Glomerular visceral epithelial cell (primary cell): ENCODE measurements at regions not wholly inside any gene's neighbourhood (a gene's known extent, or its start where the extent isn't known, plus 50 kb on each side); places are given as distances from the start of the nearest gene placed in this dataset.

Experiments used
- DNase-seq: peaks from one replicate; pipeline ENCODE4 v3.0.0-alpha.2; 2016; ENCODE audit errors: extremely low spot score

DNA sequence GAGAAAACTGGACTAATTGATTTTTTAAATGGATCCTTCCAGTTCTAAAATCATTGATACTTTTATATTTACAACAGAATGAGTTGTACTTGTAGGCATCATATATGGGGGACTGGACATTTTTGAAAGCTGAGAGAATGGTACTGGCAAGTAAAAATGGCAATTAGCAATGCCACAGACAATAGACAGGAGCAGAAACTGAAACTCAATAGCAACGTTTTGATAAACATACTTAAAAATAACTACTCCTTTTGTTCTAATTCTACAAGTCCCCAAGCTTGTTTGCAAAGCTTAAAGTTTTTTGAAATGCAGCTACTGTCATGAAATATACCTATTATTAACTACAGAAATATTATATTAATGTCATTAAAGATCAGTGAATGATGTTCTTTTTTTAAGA is 52.8 kb upstream of the FBXL7 start:
- no peak for DNase-seq

DNA sequence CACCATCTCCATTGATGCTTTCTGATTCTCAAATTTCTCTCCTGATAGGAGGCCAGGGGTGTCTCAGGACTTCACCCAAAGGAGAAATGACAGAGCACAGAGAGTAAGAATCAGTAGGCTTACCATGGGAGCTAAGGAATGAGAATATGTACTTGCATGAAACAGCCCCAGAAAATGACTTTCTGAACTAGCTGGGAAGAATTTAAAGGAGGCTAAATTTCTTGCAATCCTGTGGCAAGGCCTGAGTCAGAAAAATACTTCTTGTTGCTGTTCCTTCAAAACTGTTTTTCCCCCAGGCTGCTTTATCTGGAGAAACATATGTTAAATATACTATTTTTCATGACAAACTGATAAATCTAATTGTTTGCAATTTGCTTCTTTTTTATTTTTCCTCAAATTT is 53.4 kb upstream of the FBXL7 start:
- no peak for DNase-seq

DNA sequence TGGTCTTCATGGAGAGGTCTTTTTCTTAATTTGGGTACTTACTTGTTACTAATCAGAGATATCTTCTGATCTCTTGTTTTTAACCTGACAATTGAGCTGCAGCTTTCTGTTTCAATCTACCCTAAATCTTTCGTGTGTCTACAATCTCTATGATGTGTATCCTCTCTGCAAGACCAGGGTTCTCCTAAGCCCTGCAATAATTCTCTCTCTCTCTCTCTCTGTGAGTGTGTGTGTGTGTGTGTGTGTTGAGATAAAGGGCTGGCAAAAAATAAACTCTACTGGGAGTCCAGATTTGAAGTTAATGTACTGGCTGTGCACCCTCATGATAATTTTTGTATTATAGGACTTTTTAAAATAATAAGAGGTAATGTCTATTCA is 57.8 kb upstream of the FBXL7 start:
- DNase-seq = no peak

DNA sequence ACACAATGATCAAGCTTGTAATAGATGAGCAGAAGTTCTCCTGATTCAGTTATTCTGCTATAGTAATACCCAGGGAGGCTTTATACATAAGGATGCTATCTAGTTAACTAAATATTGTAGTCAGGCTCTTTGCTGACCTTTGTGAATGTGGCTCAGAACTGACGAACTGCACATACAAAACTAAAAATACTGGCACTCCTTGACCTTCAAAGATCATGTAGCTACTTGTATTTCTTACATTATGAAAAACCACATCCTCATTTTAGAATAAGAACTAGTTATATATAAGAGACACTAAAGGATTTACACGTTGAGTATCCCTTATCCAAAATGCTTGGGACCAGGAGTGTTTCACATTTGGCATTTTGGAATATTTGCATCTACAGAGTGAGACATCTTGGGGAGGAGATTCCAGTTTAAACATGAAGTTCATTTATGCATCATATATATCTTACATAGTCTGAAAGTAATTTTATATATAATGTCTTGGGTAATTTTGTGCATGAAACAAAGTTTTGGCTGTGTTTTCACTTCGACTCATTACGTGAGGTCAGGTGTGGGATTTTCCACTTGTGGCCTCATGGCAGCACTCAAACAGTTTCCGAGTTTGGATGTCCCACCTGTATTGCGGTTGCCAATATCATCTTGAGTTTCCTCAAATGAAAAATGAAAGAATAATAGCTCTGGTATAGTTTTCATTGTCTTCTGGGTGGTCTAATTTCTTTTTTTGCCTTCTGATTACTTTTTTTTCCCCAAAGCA is 58.4 kb upstream of the FBXL7 start:
- no peak for DNase-seq

DNA sequence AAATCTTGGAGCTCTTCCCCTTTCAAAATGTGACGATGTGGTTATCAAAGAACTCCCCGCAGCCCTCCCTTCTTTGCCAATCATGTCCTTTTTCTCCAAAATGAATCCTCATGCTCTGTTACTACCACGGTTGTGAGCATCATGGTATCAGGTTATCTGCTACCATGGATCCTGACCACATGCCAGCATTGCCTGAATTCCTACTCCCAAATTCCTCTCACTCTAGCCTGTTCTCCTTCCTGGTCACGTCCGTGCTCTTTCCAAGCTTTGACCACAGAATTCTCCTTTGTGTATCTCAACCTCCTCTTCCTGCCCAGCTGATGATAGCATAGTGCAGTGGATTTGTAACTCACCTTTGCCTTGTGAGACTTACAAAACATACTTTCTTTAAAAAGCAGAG is 59.5 kb upstream of the FBXL7 start:
- peak; percentile 30 for DNase-seq

DNA sequence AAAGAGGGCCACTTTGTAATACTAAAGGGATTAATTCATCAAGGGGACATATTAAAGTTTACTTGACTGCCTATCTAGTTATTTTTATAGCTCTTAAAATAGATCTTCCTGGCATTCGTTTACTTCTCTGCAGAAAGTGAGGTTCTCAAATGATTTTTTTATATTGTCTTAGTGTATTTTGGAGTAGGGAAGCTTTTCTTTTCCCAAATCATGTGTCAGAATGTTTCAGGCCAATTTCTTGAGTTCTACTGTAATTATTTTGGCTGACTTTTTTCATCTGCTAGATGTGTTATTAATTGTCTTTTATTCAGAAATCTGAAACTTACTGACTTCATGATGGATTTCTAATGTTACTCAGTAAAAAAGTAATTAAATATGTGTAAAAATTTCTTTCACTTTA is 60.2 kb upstream of the FBXL7 start:
- no peak for DNase-seq

DNA sequence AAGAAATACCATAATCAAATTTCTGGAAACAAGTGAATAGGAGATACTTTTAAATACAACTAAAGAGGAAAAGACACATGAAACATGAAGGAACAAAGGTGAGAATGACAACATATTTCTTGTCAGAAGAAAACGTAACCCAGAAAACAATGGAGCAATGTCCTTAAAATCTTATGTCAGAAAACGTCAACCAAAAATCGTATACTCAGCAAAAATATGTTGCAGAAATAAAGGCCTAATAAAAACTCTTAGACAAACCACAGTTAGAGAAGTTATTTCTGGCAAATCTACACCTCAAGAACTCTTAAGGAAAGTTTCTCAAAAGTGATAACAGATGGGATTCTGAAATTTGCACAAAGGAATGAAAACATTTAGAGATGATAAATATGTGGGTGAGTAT is 66.3 kb upstream of the FBXL7 start:
- DNase-seq = no peak

DNA sequence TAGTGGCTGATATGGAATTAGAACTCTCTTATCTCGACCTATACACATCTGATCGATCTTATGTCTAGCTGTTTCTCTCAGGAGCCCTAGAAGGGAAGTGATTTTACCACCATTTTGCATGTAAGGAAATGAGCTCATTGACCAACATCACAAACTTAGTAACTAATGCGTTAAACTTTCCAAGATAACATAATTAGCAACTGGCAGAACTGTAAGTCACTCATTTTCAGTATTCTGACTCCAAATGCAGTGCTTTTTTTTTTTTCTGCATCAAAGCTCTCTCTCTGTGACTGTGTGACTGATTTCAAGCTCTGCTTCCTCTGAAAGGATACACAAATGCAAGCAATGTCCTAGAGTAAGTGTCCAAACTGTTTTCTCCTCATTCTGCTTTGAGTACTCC is 68.1 kb upstream of the FBXL7 start:
- no peak for DNase-seq

DNA sequence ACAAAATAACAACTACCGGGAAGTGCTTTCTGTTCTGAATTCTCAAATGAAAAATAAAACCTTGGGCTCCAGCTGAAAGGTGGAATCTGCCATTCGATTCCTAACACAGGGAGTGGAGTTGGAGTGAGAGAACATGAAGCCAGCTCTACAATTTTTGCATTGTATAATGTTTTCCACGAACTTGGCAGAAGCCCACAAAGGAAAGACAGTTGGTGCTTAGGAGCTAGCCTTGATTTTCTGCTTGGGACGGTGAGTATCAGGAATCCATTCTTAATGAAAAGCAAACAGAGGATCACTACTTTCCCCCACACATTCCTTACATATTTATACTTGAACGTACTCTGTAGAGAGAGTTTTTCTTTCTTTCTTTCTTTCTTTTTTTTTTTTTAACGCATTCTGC is 74.2 kb upstream of the FBXL7 start:
- peak; percentile 24 for DNase-seq

DNA sequence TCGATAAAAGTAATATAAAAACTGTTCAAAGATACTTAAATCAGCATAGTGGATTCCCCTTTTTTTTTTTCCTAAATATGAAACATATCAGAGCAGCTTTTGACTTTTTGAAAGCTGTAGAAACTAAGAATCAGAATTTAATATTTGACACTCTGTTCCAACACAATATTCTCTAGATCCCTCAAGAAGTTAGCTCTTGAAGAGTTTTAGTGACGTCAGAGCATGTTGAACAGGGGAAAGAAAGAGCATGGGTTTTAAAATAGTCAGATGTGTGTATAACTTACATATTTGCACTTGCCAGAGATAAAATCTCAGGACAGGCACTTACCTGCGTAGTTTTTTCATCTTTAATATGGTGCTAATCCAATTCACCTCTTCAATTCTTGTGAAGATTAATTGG is 75.2 kb upstream of the FBXL7 start:
- no peak for DNase-seq

DNA sequence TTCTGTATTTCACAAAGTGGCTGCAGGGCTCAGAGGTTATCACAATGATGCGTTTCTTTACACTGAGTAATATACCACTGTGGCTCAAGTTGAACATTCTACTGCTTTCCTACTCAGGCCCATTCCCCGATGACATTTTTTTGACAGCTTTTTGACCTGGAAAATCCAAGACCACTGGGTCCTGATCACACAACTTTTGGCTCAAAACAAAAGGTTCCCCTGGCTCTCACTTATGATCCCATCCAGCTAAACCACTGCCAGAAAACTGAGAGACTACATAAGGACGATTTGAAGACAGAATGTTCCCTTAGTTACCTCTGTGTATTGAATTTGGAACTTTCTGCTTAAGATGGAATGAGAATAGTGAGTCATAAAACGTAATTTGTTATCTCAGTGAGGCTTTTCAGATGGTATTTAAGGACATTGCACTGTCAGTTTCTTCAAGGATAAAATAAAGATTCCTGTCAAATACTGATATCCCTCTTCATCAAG is 78.0 kb upstream of the FBXL7 start:
- no peak for DNase-seq

DNA sequence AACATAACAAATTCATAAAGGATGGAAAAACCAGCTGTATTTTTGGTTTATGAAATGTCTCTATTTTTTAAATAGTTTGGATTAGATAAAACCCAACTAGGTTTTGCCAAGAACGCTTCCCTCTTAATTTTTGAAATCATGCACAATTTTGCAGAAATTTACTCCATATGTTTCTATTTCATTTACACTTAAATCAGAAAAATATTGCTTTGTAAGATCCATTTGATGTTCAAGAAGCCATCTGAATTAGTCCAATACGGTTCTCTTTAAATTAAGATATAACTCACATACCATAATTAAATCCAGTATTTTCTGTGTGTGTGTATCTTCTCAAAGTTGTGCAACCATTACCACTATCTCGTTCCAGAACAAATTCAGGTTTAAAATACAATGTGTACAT is 78.6 kb upstream of the FBXL7 start:
- no peak for DNase-seq

DNA sequence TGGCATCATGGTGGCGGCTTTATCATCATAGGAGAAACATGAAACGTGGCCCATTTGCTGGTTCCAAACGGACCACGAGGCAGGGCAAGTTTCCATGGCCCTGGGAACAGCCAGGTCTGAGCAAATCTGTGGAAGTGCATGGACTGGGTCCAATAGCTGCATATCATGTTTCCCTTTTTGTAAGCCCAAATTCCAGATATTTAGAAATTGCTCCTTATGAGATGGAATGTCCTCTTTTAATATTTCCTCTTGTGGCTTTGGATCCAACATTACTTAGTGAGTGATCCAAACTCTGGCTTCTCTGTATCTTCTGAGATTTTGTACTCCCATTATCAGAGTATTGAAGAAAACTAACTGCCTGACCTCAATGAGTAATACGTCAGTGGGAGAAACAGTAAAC is 79.8 kb upstream of the FBXL7 start:
- no peak for DNase-seq

DNA sequence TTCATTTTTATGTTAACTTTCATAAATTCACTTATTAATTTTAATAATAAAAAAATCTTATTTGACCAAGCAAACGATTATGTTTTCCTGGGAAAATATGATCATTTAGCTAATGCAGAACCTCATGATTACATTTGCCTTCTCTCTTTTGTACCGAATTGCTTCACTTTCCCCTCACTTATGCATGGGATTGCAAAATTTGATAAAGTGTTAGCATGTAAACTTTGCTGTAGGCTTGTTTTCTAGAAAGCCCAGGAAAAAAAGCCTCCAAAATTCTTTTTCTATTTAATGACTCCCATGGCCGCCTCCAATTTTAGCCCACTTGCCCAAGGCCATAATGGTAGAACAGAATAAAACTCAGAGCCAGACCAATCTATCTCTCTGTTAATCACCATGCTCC is 82.8 kb upstream of the FBXL7 start:
- DNase-seq = no peak

DNA sequence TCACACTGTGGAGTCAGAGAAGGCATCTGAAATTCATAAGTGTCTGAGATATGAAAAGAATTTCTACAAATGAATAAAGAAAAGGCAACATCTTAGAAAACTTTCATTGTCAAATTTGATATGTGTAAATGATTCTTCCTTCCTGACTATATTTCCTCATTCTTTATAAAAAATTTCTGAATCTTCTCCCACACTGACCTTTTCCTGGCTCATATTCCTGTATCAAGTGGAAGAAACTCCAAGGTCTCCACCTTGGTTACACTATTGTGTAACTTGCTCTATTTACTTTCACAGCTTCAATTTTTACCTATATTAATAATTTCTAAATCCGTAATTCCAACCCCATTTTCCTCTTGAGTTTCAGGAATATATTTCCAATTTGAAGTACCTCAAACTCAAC is 93.5 kb upstream of the FBXL7 start:
- DNase-seq = no peak

DNA sequence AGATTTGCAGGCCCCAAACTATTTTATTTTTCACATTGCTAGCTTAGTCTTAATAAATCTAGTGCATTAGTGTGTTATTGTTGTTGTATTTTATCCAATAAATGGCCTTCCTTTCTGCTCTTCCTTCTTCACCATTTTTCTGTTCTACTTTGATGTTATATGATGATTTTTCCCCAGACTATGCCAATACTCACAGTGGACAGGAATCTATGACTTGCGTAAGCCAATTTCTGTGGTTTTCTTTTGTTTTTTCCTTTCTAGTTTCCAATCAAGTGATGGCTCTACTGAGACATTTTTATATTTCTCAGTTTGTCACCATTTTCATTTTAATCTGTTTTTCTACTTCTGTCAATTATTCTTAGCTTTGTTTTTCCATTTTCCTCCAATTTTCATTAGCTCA is 106.8 kb upstream of the FBXL7 start:
- DNase-seq = no peak

DNA sequence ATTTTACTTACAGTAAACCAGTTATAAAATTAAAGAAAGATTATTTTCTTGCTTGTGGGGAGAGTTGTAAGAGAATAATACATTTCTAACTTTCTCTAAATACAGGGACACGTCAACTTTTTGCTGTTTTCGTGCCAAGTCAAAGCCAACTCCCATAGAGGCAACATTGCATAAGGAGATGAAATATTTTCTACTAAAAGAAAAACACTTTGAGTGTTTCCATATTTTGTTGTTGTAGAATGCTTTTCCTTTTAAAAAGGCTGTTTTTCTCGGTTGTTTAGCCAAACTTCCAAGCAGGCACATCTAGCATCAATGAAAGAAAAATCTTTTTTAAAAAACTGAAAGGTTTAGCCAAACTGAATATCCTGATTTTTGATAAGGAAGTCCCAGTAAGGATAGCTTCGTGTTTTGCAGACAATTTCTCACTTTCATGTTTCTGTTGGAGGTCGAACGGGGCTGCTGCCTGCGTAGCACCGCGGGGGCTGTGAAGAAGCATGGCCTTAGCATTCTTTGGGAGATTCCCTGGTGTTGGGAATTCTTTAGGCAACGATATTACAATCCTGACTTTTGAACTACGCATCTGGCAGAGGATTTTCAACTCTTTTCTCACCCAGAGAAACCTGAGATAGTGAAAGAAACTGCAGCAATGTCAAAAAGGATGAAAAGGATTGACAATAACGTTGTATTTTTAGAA is 108.1 kb upstream of the FBXL7 start:
- DNase-seq = no peak

DNA sequence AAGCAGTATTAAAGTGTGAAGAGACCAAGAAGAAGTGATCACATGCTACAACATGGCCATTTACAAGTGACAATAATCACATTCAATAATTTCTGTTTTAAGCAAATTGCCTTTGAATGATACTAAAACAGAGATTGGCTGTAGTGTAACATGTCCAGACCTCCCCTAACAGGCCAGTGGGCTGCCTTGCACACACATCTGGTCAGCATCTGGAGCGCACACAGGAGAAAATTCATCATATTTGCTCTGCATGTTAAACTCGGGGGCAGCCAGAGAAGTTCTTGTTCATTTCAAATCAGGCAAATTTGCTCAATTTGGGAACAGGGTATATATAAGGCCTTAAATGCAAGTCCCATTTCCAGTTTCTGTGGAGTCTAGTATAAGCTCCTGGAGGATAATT is 111.1 kb upstream of the FBXL7 start:
- no peak for DNase-seq

DNA sequence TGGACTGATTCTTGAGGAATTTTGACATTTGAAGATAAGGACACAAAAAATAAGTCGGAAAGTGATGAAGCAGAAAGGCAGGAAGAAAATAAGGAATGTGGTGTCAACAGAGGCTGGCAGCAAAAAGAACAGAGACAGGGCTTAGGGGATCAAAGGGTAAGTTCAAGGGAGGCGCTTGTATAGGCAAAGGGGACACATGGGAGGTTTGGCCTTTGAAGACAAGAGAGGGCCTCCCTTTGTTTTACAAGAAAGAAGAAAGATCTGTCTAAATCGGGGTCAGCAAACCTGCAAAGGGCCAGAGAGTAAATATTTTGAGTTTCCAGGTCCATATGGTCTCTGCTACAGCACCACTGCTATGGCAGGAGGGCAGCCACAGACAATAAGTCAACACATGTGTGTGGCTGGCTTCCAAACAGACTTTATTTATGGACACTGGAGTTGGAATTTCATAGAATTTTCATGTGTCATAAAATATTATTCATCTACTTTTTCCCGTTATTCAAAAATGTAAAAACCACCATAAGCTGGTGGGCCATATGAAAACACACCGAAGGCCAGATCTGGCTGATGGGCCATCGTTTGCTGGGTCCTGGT is 112.0 kb upstream of the FBXL7 start:
- DNase-seq = no peak

DNA sequence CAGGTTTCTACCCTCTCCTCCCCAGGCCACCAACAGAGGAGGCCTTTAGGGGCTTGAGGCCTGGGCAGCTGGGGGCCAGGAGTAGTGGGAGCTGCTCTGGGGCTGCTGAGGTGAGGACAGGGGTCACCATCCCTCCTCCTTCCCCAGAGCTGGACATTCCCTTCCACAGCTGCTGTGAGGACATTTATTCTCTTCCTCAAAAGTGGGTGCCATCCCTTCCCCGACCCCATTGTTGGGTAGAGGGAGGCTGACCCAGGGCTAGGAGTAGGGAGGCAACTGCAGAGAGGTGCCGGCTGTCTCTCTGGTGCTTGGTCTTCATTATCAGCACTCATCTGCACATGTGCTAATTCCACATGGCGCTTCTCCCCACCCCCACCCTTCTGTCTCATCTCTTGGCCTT is 113.9 kb upstream of the FBXL7 start:
- DNase-seq = no peak

DNA sequence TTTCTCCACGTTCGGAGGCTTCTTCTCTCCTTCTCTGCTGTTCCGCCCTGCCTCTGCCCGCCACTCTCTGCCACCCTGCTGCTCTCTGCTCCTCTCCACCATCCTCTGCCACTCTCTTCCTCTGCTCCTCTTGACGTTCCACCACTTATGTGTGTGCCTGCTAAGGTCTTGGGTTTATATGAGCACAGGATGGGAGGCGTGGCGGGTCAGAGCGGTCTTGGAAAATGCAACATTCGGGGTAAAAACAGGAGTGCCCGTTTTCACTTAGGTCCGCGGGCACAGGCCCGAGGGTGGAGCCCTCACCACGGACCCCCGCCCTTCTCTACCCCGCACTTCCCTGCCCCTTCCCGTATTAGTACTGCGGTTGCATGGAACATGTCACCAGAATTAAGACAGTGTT is 114.4 kb upstream of the FBXL7 start:
- no peak for DNase-seq

DNA sequence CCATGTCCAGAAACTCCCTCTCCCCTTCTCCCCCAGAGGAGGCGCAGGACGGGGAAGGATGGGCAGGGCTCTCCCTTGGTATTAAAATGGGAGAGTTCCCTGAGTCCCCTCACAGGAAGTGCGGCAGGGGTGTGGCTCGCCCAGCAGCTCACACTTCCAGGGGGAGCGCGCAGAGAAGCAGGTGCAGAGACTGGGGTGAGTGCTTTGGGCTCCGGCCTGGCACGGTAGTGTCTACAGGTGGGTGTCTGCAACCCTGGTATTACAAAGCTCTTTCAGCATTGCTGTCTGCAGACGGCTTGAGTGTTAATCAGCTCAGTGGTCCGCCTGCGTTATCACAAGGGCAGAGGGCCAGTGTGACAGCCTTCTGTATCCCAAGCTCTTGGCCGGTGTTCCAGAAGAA is 114.9 kb upstream of the FBXL7 start:
- DNase-seq = no peak

DNA sequence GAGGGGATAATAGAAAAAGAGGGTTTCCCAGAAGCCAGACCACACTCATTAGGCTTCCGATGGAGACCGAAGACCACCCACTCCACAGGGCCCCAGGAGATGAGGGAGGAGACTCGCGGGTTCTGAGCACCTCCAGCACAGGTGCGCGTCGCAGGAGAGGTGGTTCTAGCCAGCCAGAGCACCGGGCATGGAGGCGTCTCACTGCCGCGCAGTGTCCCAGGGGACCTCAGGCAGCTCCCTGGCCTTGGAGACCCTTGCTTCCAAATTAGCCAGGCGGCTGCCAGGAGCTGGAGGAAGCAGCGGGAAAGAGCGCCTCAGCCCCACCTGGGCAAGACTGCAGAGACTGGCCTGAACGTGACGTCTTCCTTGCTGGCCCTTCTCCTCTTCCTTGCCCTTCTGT is 115.4 kb upstream of the FBXL7 start:
- no peak for DNase-seq
